T-helper 17 cell (primary cell): ENCODE measurements at regions not wholly inside any gene's neighbourhood (a gene's known extent, or its start where the extent isn't known, plus 50 kb on each side); places are given as distances from the start of the nearest gene placed in this dataset.
"Not testable (repeated sequence)": the region's sequence is repeated elsewhere in the genome, so short reads cannot be mapped to it uniquely, and the experiment has no call there.

Source experiments
- ATAC-seq: fragments of 150-1000 bp; cut with Tn5 transposase; 2 replicates; pipeline ENCODE4 v1.10.0; 2021; ENCODE audit warnings: mild to moderate bottlenecking, moderate library complexity
- DNase-seq, 3 donors: peaks; one replicate each; pipeline versions ENCODE4 v3.0.0 to v3.0.0-alpha.2; 2020 to 2021
- H3K9me3 ChIP-seq: one replicate; pipeline ENCODE4 v1.7.0; 2013; ENCODE audit warnings: low read length, mild to moderate bottlenecking; ENCODE audit not compliant: control insufficient read depth, poor library complexity, severe bottlenecking
- H3K27ac Mint-ChIP-seq: one replicate; pipeline ENCODE4 v1.8.0; 2022; ENCODE audit warnings: mild to moderate bottlenecking, moderate library complexity, mixed read lengths
- H3K27me3 Mint-ChIP-seq: one replicate; pipeline ENCODE4 v1.8.0; 2022; ENCODE audit warnings: mixed read lengths
- H3K36me3 Mint-ChIP-seq: one replicate; pipeline ENCODE4 v1.8.0; 2022; ENCODE audit warnings: low read depth, mixed read lengths
- H3K4me1 Mint-ChIP-seq: one replicate; pipeline ENCODE4 v1.8.0; 2022; ENCODE audit warnings: mild to moderate bottlenecking, mixed read lengths
- H3K4me3 Mint-ChIP-seq: one replicate; pipeline ENCODE4 v1.8.0; 2022; ENCODE audit warnings: mild to moderate bottlenecking, moderate library complexity, mixed read lengths

DNA sequence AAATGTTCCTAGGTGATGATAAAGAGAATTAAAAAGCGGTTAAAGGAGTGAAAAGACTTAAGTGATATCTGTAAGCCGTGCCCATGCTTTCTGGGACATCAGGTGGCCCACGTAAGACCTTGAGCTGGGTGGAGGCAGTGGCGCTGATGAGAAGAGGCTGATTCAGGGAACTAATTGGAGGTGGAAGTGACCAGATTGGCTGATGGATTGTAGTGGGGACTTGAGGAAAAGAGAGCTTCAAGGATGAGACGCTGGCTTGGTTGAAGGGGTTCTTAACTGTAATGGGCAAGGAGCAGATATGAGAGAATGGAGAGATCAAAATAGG lies 69.1 kb upstream of the EP300 start:
- Mint-ChIP-seq H3K4me3 (peak overlapping the region; percentile 87), H3K27me3 (no peaks in the 10 kb centered on the region), H3K27ac (peak overlapping the region; percentile 91), H3K36me3 (peaks cover 2% of the 10 kb centered on the region), H3K4me1 (peaks cover 14% of the 10 kb centered on the region)
- no peaks in the 10 kb centered on the region for H3K9me3 ChIP-seq
- ATAC-seq, result no peak
- DNase-seq, result no peak

DNA sequence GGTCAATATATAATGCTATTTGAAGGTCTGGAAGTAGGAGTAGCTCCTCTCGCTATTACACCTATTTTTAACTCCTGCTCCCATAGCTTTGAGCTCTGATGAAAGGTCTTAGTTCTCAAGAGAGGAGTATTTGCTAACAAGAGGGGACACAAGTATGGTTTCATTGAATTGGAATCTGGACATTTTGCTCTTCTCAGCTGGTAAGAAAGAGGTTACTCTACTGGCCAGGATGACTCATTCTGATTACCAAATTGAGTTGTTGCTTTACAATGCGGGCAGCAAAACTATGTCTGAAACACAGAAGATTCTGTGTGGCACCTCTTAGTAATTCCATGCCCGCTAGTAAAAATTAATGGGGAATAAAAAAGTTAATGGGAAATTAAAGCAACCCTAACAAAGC lies 63.6 kb upstream of the EP300 start:
- H3K36me3 Mint-ChIP-seq, result no peaks in the 10 kb centered on the region
- no peaks in the 10 kb centered on the region for H3K27me3 Mint-ChIP-seq
- no peak overlapping the region for H3K4me3 Mint-ChIP-seq
- H3K27ac Mint-ChIP-seq, result no peak overlapping the region
- DNase-seq (no peak), ATAC-seq (no peak)
- peaks cover 5% of the 10 kb centered on the region for H3K4me1 Mint-ChIP-seq
- no peaks in the 10 kb centered on the region for H3K9me3 ChIP-seq

DNA sequence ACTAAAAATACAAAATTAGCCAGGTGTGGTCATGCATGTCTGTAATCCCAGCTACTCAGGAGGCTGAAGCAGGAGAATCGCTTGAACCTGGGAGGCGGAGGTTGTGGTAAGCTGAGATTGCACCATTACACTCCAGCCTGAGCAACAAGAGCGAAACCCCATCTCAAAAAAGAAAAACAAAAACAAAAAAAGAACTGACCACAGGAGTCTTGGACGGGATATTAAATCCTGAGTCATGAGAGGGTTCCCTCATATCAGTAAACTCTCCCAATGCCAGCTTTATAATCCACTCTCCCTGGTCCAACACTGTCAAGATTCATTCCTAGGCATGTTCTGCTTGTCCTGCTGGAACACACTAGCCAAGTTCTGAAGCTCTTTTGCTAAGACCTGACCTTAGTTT lies 61.5 kb upstream of the EP300 start:
- ATAC-seq (no peak), DNase-seq (no peak)
- Mint-ChIP-seq H3K27ac (no peak overlapping the region), H3K27me3 (no peaks in the 10 kb centered on the region), H3K4me1 (peaks cover 5% of the 10 kb centered on the region), H3K36me3 (no peaks in the 10 kb centered on the region), H3K4me3 (no peak overlapping the region)
- no peaks in the 10 kb centered on the region for H3K9me3 ChIP-seq

DNA sequence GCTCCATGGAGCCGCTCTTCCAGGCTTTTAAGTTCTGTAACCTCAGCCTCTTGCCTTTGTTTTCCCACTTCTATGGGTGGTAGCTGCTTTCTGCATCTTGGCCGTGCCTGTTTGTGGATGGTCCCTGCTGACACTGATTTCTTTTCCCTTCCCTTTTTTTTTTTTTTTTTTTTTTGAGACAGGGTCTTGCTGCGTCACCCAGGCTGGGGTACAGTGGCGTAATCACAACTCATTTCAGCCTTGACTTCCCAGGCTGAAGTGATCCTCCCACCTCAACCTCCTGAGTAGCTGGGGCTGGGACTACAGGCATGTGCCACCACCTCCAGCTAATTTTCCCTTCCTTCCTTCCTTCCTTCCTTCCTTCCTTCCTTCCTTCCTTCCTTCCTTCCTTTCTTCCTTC lies 57.7 kb upstream of the EP300 start:
- Mint-ChIP-seq H3K36me3 (peaks cover 3% of the 10 kb centered on the region), H3K4me3 (no peak overlapping the region), H3K27ac (no peak overlapping the region), H3K4me1 (peaks cover 2% of the 10 kb centered on the region), H3K27me3 (peaks cover 4% of the 10 kb centered on the region)
- DNase-seq (no peak), ATAC-seq (no peak)
- H3K9me3 ChIP-seq, result no peaks in the 10 kb centered on the region

GRCh38 chr22:41036924-41037323 lies 55.5 kb upstream of the EP300 start:
- Mint-ChIP-seq H3K4me1 (no peaks in the 10 kb centered on the region), H3K27me3 (peaks cover 4% of the 10 kb centered on the region), H3K4me3 (no peak overlapping the region), H3K36me3 (peaks cover 3% of the 10 kb centered on the region), H3K27ac (no peak overlapping the region)
- no peaks in the 10 kb centered on the region for H3K9me3 ChIP-seq
- DNase-seq (no peak), ATAC-seq (no peak)

DNA sequence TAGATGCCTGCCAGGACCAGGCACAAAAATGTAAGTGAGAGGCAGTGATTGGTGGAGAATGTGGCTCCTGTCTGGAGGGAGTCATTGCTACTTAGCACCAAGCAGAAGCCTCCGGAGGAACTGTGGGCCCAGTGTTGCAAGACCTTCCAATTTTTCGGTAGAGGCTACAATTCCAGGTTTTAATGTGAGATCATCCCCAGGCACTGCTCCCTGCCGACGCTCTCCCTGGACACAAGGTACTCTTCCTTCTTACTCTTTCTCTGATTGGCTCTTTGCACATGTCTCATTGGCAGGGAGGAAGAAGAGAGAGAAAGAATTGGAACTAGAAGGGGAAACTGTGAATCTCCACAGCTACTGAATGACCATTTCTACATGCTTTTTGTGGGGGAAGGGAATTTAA lies 53.7 kb upstream of the EP300 start:
- peaks cover 4% of the 10 kb centered on the region for H3K27me3 Mint-ChIP-seq
- no peak for DNase-seq
- H3K9me3 ChIP-seq, result no peaks in the 10 kb centered on the region
- no peak for ATAC-seq
- no peak overlapping the region for H3K4me3 Mint-ChIP-seq
- H3K27ac Mint-ChIP-seq, result no peak overlapping the region
- H3K36me3 Mint-ChIP-seq, result peaks cover 3% of the 10 kb centered on the region
- no peaks in the 10 kb centered on the region for H3K4me1 Mint-ChIP-seq

- not testable (repeated sequence) for H3K27me3 Mint-ChIP-seq, H3K27ac Mint-ChIP-seq, H3K9me3 ChIP-seq, H3K36me3 Mint-ChIP-seq, H3K4me3 Mint-ChIP-seq, H3K4me1 Mint-ChIP-seq, DNase-seq, ATAC-seq
Observed at GRCh38 chr22:41039641-41040040, 52.8 kb upstream of the EP300 start.

DNA sequence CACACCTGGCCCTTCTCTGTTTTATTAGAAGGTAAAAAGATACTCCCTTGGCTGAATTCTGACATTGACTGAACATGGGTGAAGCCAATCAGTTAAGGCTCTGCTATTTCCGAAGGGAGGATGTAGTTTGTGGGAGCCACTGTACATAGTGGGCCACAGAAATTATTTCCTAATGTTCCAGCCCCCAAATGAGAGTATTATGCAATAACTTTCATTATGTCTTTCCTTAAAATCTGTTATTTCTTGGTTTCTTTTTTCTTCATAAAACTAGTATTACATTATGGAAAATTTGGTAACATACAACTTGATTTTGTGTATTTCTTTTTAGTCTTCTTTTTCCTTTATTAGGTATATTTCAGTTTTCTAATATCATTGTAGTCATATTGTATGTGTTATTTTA lies 51.9 kb upstream of the EP300 start:
- Mint-ChIP-seq H3K4me3 (no peak overlapping the region), H3K36me3 (peaks cover 3% of the 10 kb centered on the region), H3K4me1 (no peaks in the 10 kb centered on the region), H3K27me3 (peaks cover 4% of the 10 kb centered on the region), H3K27ac (no peak overlapping the region)
- DNase-seq (no peak), ATAC-seq (no peak)
- H3K9me3 ChIP-seq, result no peaks in the 10 kb centered on the region

- Mint-ChIP-seq H3K4me3 (no peak overlapping the region), H3K36me3 (peaks cover 3% of the 10 kb centered on the region), H3K27ac (no peak overlapping the region), H3K4me1 (no peaks in the 10 kb centered on the region), H3K27me3 (peaks cover 4% of the 10 kb centered on the region)
- no peak for ATAC-seq
- no peak for DNase-seq
- H3K9me3 ChIP-seq, result no peaks in the 10 kb centered on the region
Observed at GRCh38 chr22:41041532-41041931, 50.9 kb upstream of the EP300 start.
